HG03354 (cell line): ENCODE measurements at regions not wholly inside any gene's neighbourhood (a gene's known extent, or its start where the extent isn't known, plus 50 kb on each side); places are given as distances from the start of the nearest gene placed in this dataset.
"Not testable (repeated sequence)": the region's sequence is repeated elsewhere in the genome, so short reads cannot be mapped to it uniquely, and the experiment has no call there.

Experiments
- ATAC-seq: cut with Tn5 transposase; IDR thresholded peaks from one replicate; pipeline ENCODE4 v1.9.1; 2021; ENCODE audit warnings: mild to moderate bottlenecking; ENCODE audit not compliant: unreplicated experiment, poor library complexity, severe bottlenecking

- no peak for ATAC-seq
Observed at GRCh38 chr3:28018925-28019718, 222.3 kb upstream of the CMC1 start.

GRCh38 chr3:28019740-28020139 is 221.7 kb upstream of the CMC1 start:
- ATAC-seq = no peak

GRCh38 chr3:28022916-28023315 is 218.5 kb upstream of the CMC1 start:
- ATAC-seq = no peak

- ATAC-seq = no peak
Observed at GRCh38 chr3:28028554-28028953, 212.9 kb upstream of the CMC1 start.

GRCh38 chr3:28033059-28033784 is 208.2 kb upstream of the CMC1 start:
- no peak for ATAC-seq

- ATAC-seq = peak; percentile 73
Observed at GRCh38 chr3:28036599-28037575, 204.5 kb upstream of the CMC1 start.

GRCh38 chr3:28039234-28039633 is 202.2 kb upstream of the CMC1 start:
- peak; percentile 59 for ATAC-seq

- no peak for ATAC-seq
Observed at GRCh38 chr3:28039829-28040228, 201.6 kb upstream of the CMC1 start.

- peak; percentile 66 for ATAC-seq
Observed at GRCh38 chr3:28042095-28042635, 199.3 kb upstream of the CMC1 start.

- peak; percentile 55 for ATAC-seq
Observed at GRCh38 chr3:28042707-28043106, 198.7 kb upstream of the CMC1 start.

- no peak for ATAC-seq
Observed at GRCh38 chr3:28050120-28050519, 191.3 kb upstream of the CMC1 start.

- no peak for ATAC-seq
Observed at GRCh38 chr3:28050885-28051284, 190.5 kb upstream of the CMC1 start.

- ATAC-seq = no peak
Observed at GRCh38 chr3:28053759-28054158, 187.7 kb upstream of the CMC1 start.

GRCh38 chr3:28056806-28057205 is 184.6 kb upstream of the CMC1 start:
- no peak for ATAC-seq

- no peak for ATAC-seq
Observed at GRCh38 chr3:28057539-28057938, 183.9 kb upstream of the CMC1 start.

GRCh38 chr3:28059199-28059598 is 182.2 kb upstream of the CMC1 start:
- not testable (repeated sequence) for ATAC-seq

GRCh38 chr3:28066020-28066419 is 175.4 kb upstream of the CMC1 start:
- ATAC-seq = no peak

- ATAC-seq = no peak
Observed at GRCh38 chr3:28067014-28067413, 174.4 kb upstream of the CMC1 start.

- no peak for ATAC-seq
Observed at GRCh38 chr3:28068342-28068741, 173.1 kb upstream of the CMC1 start.

GRCh38 chr3:28069438-28069837 is 172.0 kb upstream of the CMC1 start:
- ATAC-seq = no peak
